HCT116 (cell line): ENCODE measurements at regions not wholly inside any gene's neighbourhood (a gene's known extent, or its start where the extent isn't known, plus 50 kb on each side); places are given as distances from the start of the nearest gene placed in this dataset.

Experiments
- ATAC-seq: fragments of 200-7000 bp; cut with Tn5 transposase; 2 replicates; pipeline ENCODE4 v1.9.1; 2020; ENCODE audit warnings: mild to moderate bottlenecking, moderate library complexity
- BruUV-seq: library from RNA; stranded (reverse); fragments of 400-500 nt; replicated peaks from 2 replicates; lab custom pipeline; 2021; lab: Mats Ljungman, UMichigan
- CTCF ChIA-PET: fragments of 300-600 bp; sonication (Branson Sonifier 250); formaldehyde crosslinking; loops from one replicate; lab custom pipeline; 2021; ENCODE audit warnings: antibody characterized with exemption; lab: Charles Lee
- POLR2A ChIA-PET: fragments of 300-600, 350-600 bp; sonication (Branson Sonifier 250); formaldehyde crosslinking; loops from one replicate; lab custom pipeline; 2021; ENCODE audit warnings: antibody characterized with exemption; lab: Charles Lee
- RAD21 ChIA-PET, 2 experiments: fragments of 300-600 bp; sonication (Branson Sonifier 250); formaldehyde crosslinking; loops; one replicate each; lab custom pipeline; 2023; ENCODE audit warnings: low total read pairs in 2 of 2; ENCODE audit not compliant: uncharacterized antibody in 2 of 2, unreplicated experiment in 2 of 2, low non-redundant PET in 1 of 2; lab: Charles Lee
- DNase-seq: peaks from one replicate; pipeline ENCODE4 v3.0.0-alpha.2; 2010; ENCODE audit warnings: low read depth, low spot score
- H2AFZ ChIP-seq: fragments of 200-600 bp; shearing (Covaris generic), sonication (generic); 2 replicates; pipeline ENCODE4 v1.6.1; 2017; ENCODE audit warnings: low read depth, mixed run types, mixed read lengths, antibody characterized with exemption, low read length; ENCODE audit not compliant: poor library complexity, severe bottlenecking
- H3K27ac ChIP-seq: 2 replicates; pipeline ENCODE4 v1.5.1; 2012; ENCODE audit warnings: low read depth, low read length
- H3K27me3 ChIP-seq: fragments of 200-600 bp; sonication (generic); 2 replicates; pipeline ENCODE4 v1.6.1; 2016; ENCODE audit warnings: mixed run types, low read length, mixed read lengths; ENCODE audit not compliant: insufficient read depth
- H3K36me3 ChIP-seq, 2 experiments: fragments of 200-500 bp in 1 of 2; fragments of 200-600 bp in 1 of 2; sonication (Bioruptor generic) in 1 of 2; sonication (generic) in 1 of 2; 2 replicates each; pipeline versions ENCODE4 v1.5.1 to v1.6.1; 2014 to 2016; ENCODE audit warnings: low read length in 2 of 2, inconsistent platforms in 1 of 2, mixed read lengths in 1 of 2, mixed run types in 1 of 2; ENCODE audit not compliant: insufficient read depth in 2 of 2, control insufficient read depth in 1 of 2
- H3K4me1 ChIP-seq, 2 experiments: fragments of 200-600 bp in 1 of 2; sonication (generic) in 1 of 2; 2 replicates each; pipeline versions ENCODE4 v1.5.1 to v1.6.1; 2012 to 2017; ENCODE audit warnings: low read length in 2 of 2, inconsistent platforms in 1 of 2, mild to moderate bottlenecking in 1 of 2, mixed read lengths in 1 of 2, mixed run types in 1 of 2, moderate library complexity in 1 of 2; ENCODE audit not compliant: insufficient read depth in 2 of 2, control insufficient read depth in 1 of 2
- H3K4me2 ChIP-seq: fragments of 200-600 bp; sonication (generic); 2 replicates; pipeline ENCODE4 v1.6.1; 2017; ENCODE audit warnings: mixed run types, low read length, mixed read lengths
- H3K4me3 ChIP-seq, 2 experiments: fragments of 200-600 bp in 1 of 2; sonication (generic) in 1 of 2; replicated peaks in 1 of 2; 2 replicates each; pipeline ENCODE4 v1.5.1; 2011 to 2016; ENCODE audit warnings: low read length in 2 of 2, control low read depth in 1 of 2, low read depth in 1 of 2, mild to moderate bottlenecking in 1 of 2, mixed read lengths in 1 of 2, mixed run types in 1 of 2
- H3K79me2 ChIP-seq: fragments of 200-600 bp; sonication (generic); 2 replicates; pipeline ENCODE4 v1.6.1; 2017; ENCODE audit warnings: mild to moderate bottlenecking, mixed run types, low read length, moderate library complexity, mixed read lengths; ENCODE audit not compliant: insufficient read depth
- H3K9ac ChIP-seq: fragments of 200-600 bp; sonication (generic); 2 replicates; pipeline ENCODE4 v1.6.1; 2016; ENCODE audit warnings: low read length, mixed read lengths
- H3K9me2 ChIP-seq: fragments of 200-600 bp; sonication (generic), shearing (Covaris generic); 2 replicates; pipeline ENCODE4 v1.6.1; 2017; ENCODE audit warnings: mixed run types, mild to moderate bottlenecking, moderate library complexity; ENCODE audit not compliant: insufficient read depth
- H3K9me3 ChIP-seq, 2 experiments: fragments of 200-500 bp in 1 of 2; fragments of 200-600 bp in 1 of 2; sonication (Bioruptor generic) in 1 of 2; sonication (generic) in 1 of 2; 2 replicates each; pipeline ENCODE4 v1.6.1; 2014 to 2017; ENCODE audit warnings: low read length in 2 of 2, mixed read lengths in 2 of 2, inconsistent platforms in 1 of 2, low read depth in 1 of 2, mild to moderate bottlenecking in 1 of 2, mixed run types in 1 of 2, moderate library complexity in 1 of 2; ENCODE audit not compliant: control insufficient read depth in 1 of 2, insufficient read depth in 1 of 2
- H4K20me1 ChIP-seq: fragments of 200-600 bp; sonication (generic), shearing (Covaris generic); 2 replicates; pipeline ENCODE4 v1.6.1; 2017; ENCODE audit warnings: mixed run types, mild to moderate bottlenecking, moderate library complexity; ENCODE audit not compliant: insufficient read depth
- CBX3 ChIP-seq: IDR thresholded peaks from 2 replicates; pipeline ENCODE4 v1.6.1; 2012; ENCODE audit warnings: low read depth
- CTCF ChIP-seq, 3 experiments: fragments of 200-600 bp in 1 of 3; sonication (generic) in 1 of 3; IDR thresholded peaks in 2 of 3; conservative IDR thresholded peaks in 1 of 3; 2 replicates each; pipeline ENCODE4 v1.5.1; 2012 to 2017; ENCODE audit warnings: low read depth in 2 of 3, low read length in 2 of 3, antibody characterized with exemption in 1 of 3, borderline replicate concordance in 1 of 3, control low read depth in 1 of 3, mild to moderate bottlenecking in 1 of 3, mixed read lengths in 1 of 3, mixed run types in 1 of 3, moderate library complexity in 1 of 3; ENCODE audit not compliant: insufficient read depth in 1 of 3
- EGR1 ChIP-seq: IDR thresholded peaks from 2 replicates; pipeline ENCODE4 v1.6.1; 2012; ENCODE audit warnings: low read depth
- ELF1 ChIP-seq: IDR thresholded peaks from 2 replicates; pipeline ENCODE4 v1.6.1; 2012; ENCODE audit warnings: low read depth, borderline replicate concordance
- EZH2phosphoT487 ChIP-seq: fragments of 200-600 bp; IDR thresholded peaks from 2 replicates; pipeline ENCODE4 v1.6.1; 2018; ENCODE audit warnings: antibody characterized with exemption, borderline replicate concordance
- FOSL1 ChIP-seq: IDR thresholded peaks from 2 replicates; pipeline ENCODE4 v1.6.1; 2012; ENCODE audit warnings: low read depth
- JUND ChIP-seq: IDR thresholded peaks from 2 replicates; pipeline ENCODE4 v1.6.1; 2012
- MAX ChIP-seq: IDR thresholded peaks from 2 replicates; pipeline ENCODE4 v1.6.1; 2012
- REST ChIP-seq: IDR thresholded peaks from 2 replicates; pipeline ENCODE4 v1.6.1; 2012; ENCODE audit warnings: low read depth
- SIN3A ChIP-seq: IDR thresholded peaks from 2 replicates; pipeline ENCODE4 v1.6.1; 2012; ENCODE audit warnings: low read depth
- SP1 ChIP-seq: IDR thresholded peaks from 2 replicates; pipeline ENCODE4 v1.6.1; 2012; ENCODE audit warnings: low read depth
- SRF ChIP-seq: IDR thresholded peaks from 2 replicates; pipeline ENCODE4 v1.6.1; 2012; ENCODE audit warnings: low read depth
- ZBTB33 ChIP-seq: IDR thresholded peaks from 2 replicates; pipeline ENCODE4 v1.6.1; 2011; ENCODE audit warnings: mild to moderate bottlenecking, low read length, moderate library complexity; ENCODE audit not compliant: insufficient replicate concordance; ENCODE audit errors: extremely low read depth
- ZFX ChIP-seq: fragments of 450-650 bp; IDR thresholded peaks from 2 replicates; pipeline ENCODE4 v1.6.1; 2017
- intact Hi-C: fragments of 100-400 bp; cut with micrococcal nuclease; formaldehyde crosslinking; loops from 2 replicates; pipeline ENCODE4 v1.10.0; 2022

GRCh38 chr7:1361756-1362125 lies 97.5 kb downstream of the MICALL2 start:
- intact Hi-C loops, result no loop called here
- peaks cover 0 to 6% of the 10 kb centered on the region in 2 experiments; a peak in 1 of 4 replicates for H3K9me3 ChIP-seq
- H3K27me3 ChIP-seq, result no peaks in the 10 kb centered on the region
- H3K9ac ChIP-seq, result no peak overlapping the region
- H3K9me2 ChIP-seq, result no peaks in the 10 kb centered on the region
- ChIA-PET RAD21 (no interaction called here), CTCF (no interaction called here)
- H3K4me1 ChIP-seq, result peaks cover 0 to 6% of the 10 kb centered on the region in 2 experiments; a peak in 1 of 4 replicates
- BruUV-seq, result no TSS peak
- no peak overlapping the region for H3K4me2 ChIP-seq
- H3K79me2 ChIP-seq, result no peaks in the 10 kb centered on the region
- H3K27ac ChIP-seq, result no peak overlapping the region
- TF ChIP-seq SIN3A, result no peak
- no peak for TF ChIP-seq EGR1
- TF ChIP-seq CBX3, result no peak
- TF ChIP-seq REST, result no peak
- TF ChIP-seq SRF, result no peak
- no peak for TF ChIP-seq MAX
- TF ChIP-seq SP1, result no peak
- TF ChIP-seq, all 23 proteins: peak for 0
- Histone ChIP-seq H3K4me3 (no peak overlapping the region), H3K36me3 (no peaks in the 10 kb centered on the region), H4K20me1 (no peaks in the 10 kb centered on the region), H2AFZ (no peak overlapping the region)
- DNase-seq (no peak), ATAC-seq (no peak)
- POLR2A ChIA-PET, result no interaction called here

GRCh38 chr7:1362301-1362700 lies 97.0 kb downstream of the MICALL2 start:
- H3K9ac ChIP-seq, result no peak overlapping the region
- ATAC-seq (no peak), DNase-seq (no peak)
- H3K27me3 ChIP-seq, result no peaks in the 10 kb centered on the region
- no peaks in the 10 kb centered on the region for H3K36me3 ChIP-seq
- BruUV-seq, result no TSS peak
- no peaks in the 10 kb centered on the region for H4K20me1 ChIP-seq
- H3K9me2 ChIP-seq, result no peaks in the 10 kb centered on the region
- no peak overlapping the region for H3K27ac ChIP-seq
- no peak overlapping the region for H3K4me3 ChIP-seq
- POLR2A ChIA-PET, result no interaction called here
- RAD21 ChIA-PET, result no interaction called here
- intact Hi-C loops, result no loop called here
- peaks cover 0 to 6% of the 10 kb centered on the region in 2 experiments; a peak in 1 of 4 replicates for H3K9me3 ChIP-seq
- no peak overlapping the region for H2AFZ ChIP-seq
- no peak overlapping the region for H3K4me2 ChIP-seq
- CTCF ChIA-PET, result no interaction called here
- H3K4me1 ChIP-seq, result peaks cover 0 to 6% of the 10 kb centered on the region in 2 experiments; a peak in 1 of 4 replicates
- no peaks in the 10 kb centered on the region for H3K79me2 ChIP-seq
- TF ChIP-seq CTCF (IDR thresholded peaks at IDR 0.05 in 2 of 3, conservative IDR thresholded peaks at IDR 0.05 in 1 of 3; ENCODE audit: borderline replicate concordance in 1 of 3, insufficient read depth in 1 of 3, low read depth in 2 of 3, low read length in 2 of 3) (no peak), JUND (no peak), EZH2phosphoT487 (no peak), ZFX (no peak), ZBTB33 (no peak), MAX (no peak), CBX3 (no peak), ELF1 (no peak), FOSL1 (no peak)
